ENCODE measurements at regions not wholly inside any gene's neighbourhood (a gene's known extent, or its start where the extent isn't known, plus 50 kb on each side); places are given as distances from the start of the nearest gene placed in this dataset.

GRCh38 chr17:71251276-71251675 is 869.5 kb upstream of the SOX9 start:
- TF ChIP-seq POLR2AphosphoS5 (IDR thresholded peaks at IDR 0.05; ENCODE audit: insufficient read depth in 1 of 2, low read depth in 1 of 2) (no peak), POLR2A (IDR thresholded peaks at IDR 0.05) (no peak), CTCF (IDR thresholded peaks at IDR 0.05) (no peak)
- DNase-seq (ENCODE audit: extremely low spot score in 2 of 2): no peak
- intact Hi-C loops (cut with DNase I): no loop called here
- Histone ChIP-seq H3K4me3 (no peak overlapping the region), H3K4me1 (no peaks in the 10 kb centered on the region), H3K36me3 (no peaks in the 10 kb centered on the region), H3K27ac (no peak overlapping the region), H3K27me3 (no peaks in the 10 kb centered on the region), H3K9me3 (no peaks in the 10 kb centered on the region)

- H3K27me3 ChIP-seq: no peaks in the 10 kb centered on the region
- TF ChIP-seq POLR2AphosphoS5 (IDR thresholded peaks at IDR 0.05; ENCODE audit: insufficient read depth in 1 of 2, low read depth in 1 of 2) (no peak), POLR2A (IDR thresholded peaks at IDR 0.05) (no peak), CTCF (IDR thresholded peaks at IDR 0.05) (no peak)
- H3K4me3 ChIP-seq: no peak overlapping the region
- H3K9me3 ChIP-seq: no peaks in the 10 kb centered on the region
- no peaks in the 10 kb centered on the region for H3K36me3 ChIP-seq
- H3K27ac ChIP-seq: no peak overlapping the region
- intact Hi-C loops (cut with DNase I): no loop called here
- H3K4me1 ChIP-seq: no peaks in the 10 kb centered on the region
- DNase-seq (ENCODE audit: extremely low spot score in 2 of 2): no peak
Observed at GRCh38 chr17:71251951-71252350, 868.9 kb upstream of the SOX9 start.

- Histone ChIP-seq H3K9me3 (no peaks in the 10 kb centered on the region), H3K4me1 (no peaks in the 10 kb centered on the region), H3K27ac (no peak overlapping the region), H3K4me3 (no peak overlapping the region), H3K27me3 (no peaks in the 10 kb centered on the region), H3K36me3 (no peaks in the 10 kb centered on the region)
- no peak for TF ChIP-seq CTCF (IDR thresholded peaks at IDR 0.05)
- TF ChIP-seq POLR2A (IDR thresholded peaks at IDR 0.05): no peak
- no peak for TF ChIP-seq POLR2AphosphoS5 (IDR thresholded peaks at IDR 0.05; ENCODE audit: insufficient read depth in 1 of 2, low read depth in 1 of 2)
- DNase-seq (ENCODE audit: extremely low spot score in 2 of 2): no peak
- intact Hi-C loops (cut with DNase I): no loop called here
Observed at GRCh38 chr17:71252436-71252835, 868.4 kb upstream of the SOX9 start.

GRCh38 chr17:71257096-71257495 is 863.7 kb upstream of the SOX9 start:
- Histone ChIP-seq H3K36me3 (no peaks in the 10 kb centered on the region), H3K4me1 (no peaks in the 10 kb centered on the region), H3K9me3 (no peaks in the 10 kb centered on the region), H3K27ac (no peak overlapping the region), H3K4me3 (no peak overlapping the region), H3K27me3 (no peaks in the 10 kb centered on the region)
- TF ChIP-seq CTCF (IDR thresholded peaks at IDR 0.05) (no peak), POLR2AphosphoS5 (IDR thresholded peaks at IDR 0.05; ENCODE audit: insufficient read depth in 1 of 2, low read depth in 1 of 2) (no peak), POLR2A (IDR thresholded peaks at IDR 0.05) (no peak)
- DNase-seq (ENCODE audit: extremely low spot score in 2 of 2): no peak
- intact Hi-C loops (cut with DNase I): no loop called here

- Histone ChIP-seq H3K36me3 (no peaks in the 10 kb centered on the region), H3K4me1 (no peaks in the 10 kb centered on the region), H3K4me3 (no peak overlapping the region), H3K27ac (no peak overlapping the region), H3K9me3 (no peaks in the 10 kb centered on the region), H3K27me3 (no peaks in the 10 kb centered on the region)
- no peak for DNase-seq (ENCODE audit: extremely low spot score in 2 of 2)
- TF ChIP-seq POLR2AphosphoS5 (IDR thresholded peaks at IDR 0.05; ENCODE audit: insufficient read depth in 1 of 2, low read depth in 1 of 2) (no peak), POLR2A (IDR thresholded peaks at IDR 0.05) (no peak), CTCF (IDR thresholded peaks at IDR 0.05) (no peak)
- intact Hi-C loops (cut with DNase I): no loop called here
Observed at GRCh38 chr17:71260366-71260940, 860.4 kb upstream of the SOX9 start.

All from vagina (tissue), 2 donors.